Skeletal muscle tissue (tissue), 3 donors: ENCODE measurements at regions not wholly inside any gene's neighbourhood (a gene's known extent, or its start where the extent isn't known, plus 50 kb on each side); places are given as distances from the start of the nearest gene placed in this dataset.

Experiments
- H3K27ac ChIP-seq: one replicate; pipeline ENCODE4 v1.7.0; 2013; ENCODE audit warnings: mild to moderate bottlenecking, low read depth, low read length, inconsistent platforms
- H3K27me3 ChIP-seq, 3 donors: one replicate each; pipeline ENCODE4 v1.7.0; 2013; ENCODE audit warnings: low read length in 3 of 3; ENCODE audit not compliant: control insufficient read depth in 3 of 3, insufficient read depth in 3 of 3
- H3K36me3 ChIP-seq, 3 donors: one replicate each; pipeline ENCODE4 v1.7.0; 2013; ENCODE audit warnings: low read length in 3 of 3; ENCODE audit not compliant: control insufficient read depth in 3 of 3, insufficient read depth in 3 of 3
- H3K4me1 ChIP-seq, 3 donors: one replicate each; pipeline ENCODE4 v1.7.0; 2013; ENCODE audit warnings: low read length in 3 of 3, mild to moderate bottlenecking in 3 of 3; ENCODE audit not compliant: control insufficient read depth in 3 of 3, insufficient read depth in 3 of 3
- H3K4me3 ChIP-seq, 3 donors: one replicate each; pipeline ENCODE4 v1.7.0; 2013; ENCODE audit warnings: low read length in 3 of 3
- H3K9ac ChIP-seq, 3 donors: one replicate each; pipeline ENCODE4 v1.7.0; 2013; ENCODE audit warnings: low read length in 3 of 3, mild to moderate bottlenecking in 3 of 3, moderate library complexity in 2 of 3, low read depth in 1 of 3
- H3K9me3 ChIP-seq, 3 donors: one replicate each; pipeline ENCODE4 v1.7.0; 2013; ENCODE audit warnings: low read length in 3 of 3; ENCODE audit not compliant: control insufficient read depth in 3 of 3
- donor health status: Osteomylitis.

- H3K27ac ChIP-seq: no peak overlapping the region
Observed at GRCh38 chr20:1833728-1834726, 61.2 kb upstream of the SIRPA start.

DNA sequence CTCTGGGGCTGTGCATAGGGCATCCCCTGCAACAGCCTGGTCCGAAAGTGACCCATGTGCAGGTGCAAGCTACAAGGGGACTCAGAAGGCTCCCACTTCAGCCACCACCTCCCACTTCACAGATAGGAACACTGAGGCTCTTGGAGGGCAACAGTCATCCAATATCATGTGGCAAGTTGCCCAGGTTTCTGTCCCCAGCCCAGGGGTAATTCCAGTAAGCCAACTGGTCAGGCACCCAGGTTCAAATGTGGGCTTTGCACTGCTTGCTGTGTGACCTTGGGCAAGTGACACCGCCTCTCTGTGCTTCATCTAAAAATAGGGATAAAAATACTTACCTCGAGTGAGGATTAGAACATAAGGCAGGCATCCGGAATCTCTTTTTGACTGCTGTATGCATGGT lies 62.0 kb upstream of the SIRPA start:
- Histone ChIP-seq H3K27me3 (peaks cover 0 to 11% (median 3%) of the 10 kb centered on the region in 3 donors), H3K36me3 (no peaks in the 10 kb centered on the region), H3K9me3 (no peaks in the 10 kb centered on the region), H3K4me3 (no peak overlapping the region), H3K9ac (no peak overlapping the region), H3K27ac (no peak overlapping the region), H3K4me1 (peaks cover 9 to 17% (median 16%) of the 10 kb centered on the region in 3 donors)

More at GRCh38 chr20:1833728-1834726, 61.2 kb upstream of the SIRPA start:
- H3K4me1 ChIP-seq: peaks cover 9 to 17% (median 16%) of the 10 kb centered on the region in 3 donors
- peaks cover 0 to 18% (median 3%) of the 10 kb centered on the region in 3 donors for H3K27me3 ChIP-seq
- H3K9ac ChIP-seq: no peak overlapping the region
- no peaks in the 10 kb centered on the region for H3K9me3 ChIP-seq
- no peaks in the 10 kb centered on the region for H3K36me3 ChIP-seq
- H3K4me3 ChIP-seq: no peak overlapping the region

- Histone ChIP-seq H3K9me3 (no peaks in the 10 kb centered on the region), H3K4me1 (peaks cover 9 to 17% (median 16%) of the 10 kb centered on the region in 3 donors), H3K36me3 (no peaks in the 10 kb centered on the region), H3K27me3 (peaks cover 0 to 6% (median 3%) of the 10 kb centered on the region in 3 donors), H3K4me3 (no peak overlapping the region), H3K27ac (no peak overlapping the region), H3K9ac (no peak overlapping the region)
Observed at GRCh38 chr20:1832634-1833033, 62.6 kb upstream of the SIRPA start.

DNA sequence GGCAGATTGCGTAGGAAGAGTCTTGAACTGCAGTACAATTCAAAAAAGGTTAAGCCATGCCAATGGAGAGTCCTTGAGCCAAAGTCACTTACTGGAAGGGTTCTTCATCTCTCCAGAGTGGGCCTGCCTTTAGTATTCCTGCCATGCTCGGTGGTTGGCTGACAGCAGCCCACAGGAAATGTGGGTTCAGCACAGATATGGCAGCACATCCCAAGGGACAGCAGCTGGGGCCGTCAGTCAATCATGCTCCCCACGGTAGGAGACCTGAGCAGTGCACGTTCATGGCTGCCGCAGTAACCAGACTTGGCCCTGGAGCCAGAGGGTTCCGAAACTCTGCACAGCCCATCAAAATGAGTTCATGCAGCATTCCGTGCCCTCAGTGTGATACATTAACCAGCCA lies 63.6 kb upstream of the SIRPA start:
- H3K27me3 ChIP-seq: peaks cover 0 to 4% (median 3%) of the 10 kb centered on the region in 3 donors
- H3K9ac ChIP-seq: no peak overlapping the region
- H3K27ac ChIP-seq: no peak overlapping the region

DNA sequence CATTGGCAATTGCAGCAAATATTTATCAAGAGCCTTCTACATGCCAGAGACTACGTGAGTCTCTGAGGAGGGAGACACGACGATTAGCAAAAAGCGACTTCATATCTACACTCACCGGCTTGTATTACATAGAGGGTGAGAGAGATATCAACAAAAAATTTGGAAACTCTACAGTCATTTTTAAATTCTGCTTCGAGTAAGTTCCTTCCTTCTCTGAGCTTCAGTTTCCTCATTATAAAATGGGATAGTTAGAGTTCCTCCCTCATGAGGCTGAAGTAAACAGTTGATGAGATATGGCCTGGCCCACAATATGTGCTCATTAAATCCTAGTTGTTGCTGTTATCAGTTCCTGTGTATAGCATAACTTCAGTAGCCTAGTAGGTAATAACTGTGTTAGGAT lies 64.1 kb upstream of the SIRPA start:
- Histone ChIP-seq H3K9me3 (no peaks in the 10 kb centered on the region), H3K4me1 (peaks cover 9 to 17% (median 16%) of the 10 kb centered on the region in 3 donors), H3K36me3 (no peaks in the 10 kb centered on the region), H3K4me3 (no peak overlapping the region), H3K27ac (no peak overlapping the region), H3K9ac (no peak overlapping the region), H3K27me3 (peaks cover 0 to 4% (median under 1%) of the 10 kb centered on the region in 3 donors)

More for the DNA sequence above, 63.6 kb upstream of the SIRPA start:
- H3K36me3 ChIP-seq: no peaks in the 10 kb centered on the region
- H3K9me3 ChIP-seq: no peaks in the 10 kb centered on the region
- H3K4me1 ChIP-seq: peaks cover 9 to 17% (median 16%) of the 10 kb centered on the region in 3 donors
- H3K4me3 ChIP-seq: no peak overlapping the region

GRCh38 chr20:1830240-1830639 lies 65.0 kb upstream of the SIRPA start:
- peaks cover 0 to 4% (median 0%) of the 10 kb centered on the region in 3 donors for H3K27me3 ChIP-seq
- no peak overlapping the region for H3K9ac ChIP-seq
- H3K4me1 ChIP-seq: peaks cover 9 to 17% (median 16%) of the 10 kb centered on the region in 3 donors
- no peaks in the 10 kb centered on the region for H3K9me3 ChIP-seq
- no peak overlapping the region for H3K4me3 ChIP-seq
- no peaks in the 10 kb centered on the region for H3K36me3 ChIP-seq
- no peak overlapping the region for H3K27ac ChIP-seq

- Histone ChIP-seq H3K4me3 (no peak overlapping the region), H3K36me3 (no peaks in the 10 kb centered on the region), H3K27ac (no peak overlapping the region), H3K9me3 (no peaks in the 10 kb centered on the region), H3K9ac (no peak overlapping the region), H3K27me3 (peaks cover 0 to 4% (median 0%) of the 10 kb centered on the region in 3 donors), H3K4me1 (peaks cover 9 to 19% (median 17%) of the 10 kb centered on the region in 3 donors)
Observed at GRCh38 chr20:1829531-1829930, 65.7 kb upstream of the SIRPA start.

DNA sequence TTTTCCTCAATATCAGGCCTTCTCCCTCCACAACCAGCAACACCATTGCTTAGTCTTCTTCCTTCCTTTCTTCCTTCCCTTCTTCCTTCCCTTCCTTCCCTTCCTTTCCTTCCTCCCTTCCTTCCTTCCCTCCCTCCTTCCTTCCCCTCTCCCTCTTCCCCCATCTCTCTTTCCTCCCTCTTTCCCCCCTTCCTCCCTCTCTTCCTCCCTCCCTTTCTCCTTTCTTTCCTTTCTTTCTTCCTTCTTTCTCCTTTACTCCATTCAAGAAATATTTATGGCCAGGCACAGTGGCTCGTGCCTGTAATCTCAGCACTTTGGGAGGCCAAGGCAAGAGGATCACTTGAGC lies 66.4 kb upstream of the SIRPA start:
- H3K4me3 ChIP-seq: no peak overlapping the region
- no peak overlapping the region for H3K27ac ChIP-seq
- no peaks in the 10 kb centered on the region for H3K36me3 ChIP-seq
- H3K9me3 ChIP-seq: no peaks in the 10 kb centered on the region
- no peak overlapping the region for H3K9ac ChIP-seq
- H3K4me1 ChIP-seq: peaks cover 9 to 23% (median 17%) of the 10 kb centered on the region in 3 donors
- peaks cover 0 to 4% (median 0%) of the 10 kb centered on the region in 3 donors for H3K27me3 ChIP-seq

DNA sequence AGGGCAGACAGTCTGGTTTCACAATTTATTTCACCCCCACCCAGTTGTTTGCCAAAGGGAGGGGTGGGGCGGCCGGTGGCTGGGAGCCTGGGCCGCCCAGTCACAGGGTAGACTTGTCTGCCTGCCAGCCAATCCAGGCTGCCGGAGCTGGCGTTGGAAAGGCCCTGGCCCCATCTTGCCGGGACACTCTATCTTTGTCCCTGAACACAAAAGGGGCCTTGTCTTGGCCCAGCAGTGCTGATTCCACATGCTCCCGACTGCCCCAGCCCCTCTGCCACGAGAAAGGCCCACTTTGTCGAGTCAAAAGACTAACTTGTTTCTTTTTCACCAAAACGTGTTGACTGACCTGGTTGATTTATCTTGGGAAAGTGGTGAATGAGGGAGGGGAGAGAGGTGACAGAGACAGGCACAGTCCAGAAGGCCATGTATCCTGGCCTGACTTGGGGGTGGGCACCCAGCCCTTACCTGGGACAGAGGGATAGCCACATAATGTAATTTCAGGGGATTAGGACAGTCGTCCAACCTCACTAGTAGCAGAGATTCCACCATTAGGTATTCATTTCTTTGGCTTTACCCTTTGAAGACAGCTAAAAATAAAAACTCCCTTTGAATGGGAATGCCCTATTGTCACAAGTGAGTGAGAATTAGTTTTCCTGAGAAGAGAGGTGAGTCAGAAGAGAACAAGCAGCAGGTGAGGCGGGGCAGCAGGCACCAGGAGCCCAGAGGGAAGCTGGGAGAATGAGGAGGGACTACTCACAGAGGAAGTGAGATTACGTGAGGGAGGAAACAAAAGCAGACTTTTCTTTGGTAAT lies 67.0 kb upstream of the SIRPA start:
- Histone ChIP-seq H3K4me1 (peaks cover 9 to 23% (median 17%) of the 10 kb centered on the region in 3 donors), H3K9ac (no peak overlapping the region), H3K36me3 (no peaks in the 10 kb centered on the region), H3K4me3 (no peak overlapping the region), H3K27me3 (peaks cover 0 to 4% (median 0%) of the 10 kb centered on the region in 3 donors), H3K27ac (no peak overlapping the region), H3K9me3 (peaks cover 0 to 2% (median 0%) of the 10 kb centered on the region in 3 donors)
